ENCODE measurements at regions not wholly inside any gene's neighbourhood (a gene's known extent, or its start where the extent isn't known, plus 50 kb on each side); places are given as distances from the start of the nearest gene placed in this dataset.

- no peak overlapping the region for H3K4me3 ChIP-seq (ENCODE audit: low read length in 2 of 2)
- H3K36me3 ChIP-seq (replicated peaks in 1 of 2; ENCODE audit: control insufficient read depth in 2 of 2, insufficient read depth in 2 of 2, low read length in 2 of 2): no peaks in the 10 kb centered on the region
- H2BK12ac ChIP-seq (ENCODE audit: low read length): no peak overlapping the region
- H3K18ac ChIP-seq (ENCODE audit: low read length): no peak overlapping the region
- H3K4me2 ChIP-seq (ENCODE audit: insufficient read depth, low read length, poor library complexity, severe bottlenecking): no peak overlapping the region
- H2AFZ ChIP-seq (ENCODE audit: low read length): no peak overlapping the region
- no peak overlapping the region for H3K9ac ChIP-seq (ENCODE audit: low read depth, low read length, poor library complexity)
- WGBS, 2 donors (ENCODE audit: extremely low coverage in 2 of 2, insufficient read length in 2 of 2, insufficient replicate concordance in 1 of 2): no CpG with 5 or more reads among the region's 2 CpGs
- peaks cover 0 to 10% of the 10 kb centered on the region in 2 donors for H3K9me3 ChIP-seq (replicated peaks in 1 of 2; ENCODE audit: control insufficient read depth in 2 of 2, insufficient read depth in 1 of 2, low read depth in 1 of 2, low read length in 2 of 2)
- no peak overlapping the region for H2BK15ac ChIP-seq (ENCODE audit: low read length)
- DNase-seq (ENCODE audit: low spot score): no peak
- H3K27ac ChIP-seq (replicated peaks; ENCODE audit: low read length): no peak overlapping the region
- no peaks in the 10 kb centered on the region for H3K4me1 ChIP-seq (ENCODE audit: control insufficient read depth in 2 of 2, insufficient read depth in 1 of 2, low read depth in 1 of 2, low read length in 2 of 2)
- no peaks in the 10 kb centered on the region for H3K79me1 ChIP-seq (ENCODE audit: low read depth, low read length)
- H2AK5ac ChIP-seq (ENCODE audit: low read depth, low read length): no peak overlapping the region
- H3K4ac ChIP-seq (ENCODE audit: low read length): no peak overlapping the region
- no peaks in the 10 kb centered on the region for H3K27me3 ChIP-seq (ENCODE audit: control insufficient read depth in 3 of 3, insufficient read depth in 3 of 3, low read depth in 1 of 3, low read length in 3 of 3)
- no peak overlapping the region for H4K91ac ChIP-seq (ENCODE audit: low read depth, low read length, poor library complexity)
- no peak overlapping the region for H4K8ac ChIP-seq (ENCODE audit: low read depth, low read length)
- H3K14ac ChIP-seq (ENCODE audit: low read length): no peak overlapping the region
- H2BK5ac ChIP-seq (ENCODE audit: low read length): no peak overlapping the region
- H3K23ac ChIP-seq (ENCODE audit: low read depth, low read length, poor library complexity): no peak overlapping the region
- no peak overlapping the region for H2BK120ac ChIP-seq (ENCODE audit: low read depth, low read length)
Observed at GRCh38 chr1:199466961-199467360, 560.5 kb upstream of the NR5A2 start.

GRCh38 chr1:199472018-199472417, 555.5 kb upstream of the NR5A2 start:
- Histone ChIP-seq H2BK15ac (ENCODE audit: low read length) (no peak overlapping the region), H2BK12ac (ENCODE audit: low read length) (no peak overlapping the region), H3K18ac (ENCODE audit: low read length) (no peak overlapping the region), H3K4ac (ENCODE audit: low read length) (no peak overlapping the region), H3K27me3 (ENCODE audit: control insufficient read depth in 3 of 3, insufficient read depth in 3 of 3, low read depth in 1 of 3, low read length in 3 of 3) (no peaks in the 10 kb centered on the region), H3K27ac (replicated peaks; ENCODE audit: low read length) (no peak overlapping the region), H3K4me3 (ENCODE audit: low read length in 2 of 2) (no peak overlapping the region), H2BK5ac (ENCODE audit: low read length) (no peak overlapping the region), H3K36me3 (replicated peaks in 1 of 2; ENCODE audit: control insufficient read depth in 2 of 2, insufficient read depth in 2 of 2, low read length in 2 of 2) (no peaks in the 10 kb centered on the region), H3K14ac (ENCODE audit: low read length) (no peak overlapping the region), H3K4me1 (ENCODE audit: control insufficient read depth in 2 of 2, insufficient read depth in 1 of 2, low read depth in 1 of 2, low read length in 2 of 2) (no peaks in the 10 kb centered on the region), H3K23ac (ENCODE audit: low read depth, low read length, poor library complexity) (no peak overlapping the region), H2AFZ (ENCODE audit: low read length) (no peak overlapping the region), H3K79me1 (ENCODE audit: low read depth, low read length) (no peaks in the 10 kb centered on the region), H4K91ac (ENCODE audit: low read depth, low read length, poor library complexity) (no peak overlapping the region), H3K9ac (ENCODE audit: low read depth, low read length, poor library complexity) (no peak overlapping the region), H2AK5ac (ENCODE audit: low read depth, low read length) (no peak overlapping the region), H2BK120ac (ENCODE audit: low read depth, low read length) (no peak overlapping the region), H4K8ac (ENCODE audit: low read depth, low read length) (no peak overlapping the region), H3K9me3 (replicated peaks in 1 of 2; ENCODE audit: control insufficient read depth in 2 of 2, insufficient read depth in 1 of 2, low read depth in 1 of 2, low read length in 2 of 2) (no peaks in the 10 kb centered on the region), H3K4me2 (ENCODE audit: insufficient read depth, low read length, poor library complexity, severe bottlenecking) (no peak overlapping the region)
- DNase-seq (ENCODE audit: low spot score): no peak
- WGBS, 2 donors (ENCODE audit: extremely low coverage in 2 of 2, insufficient read length in 2 of 2, insufficient replicate concordance in 1 of 2): no CpG with 5 or more reads among the region's 2 CpGs

GRCh38 chr1:199472978-199473377, 554.5 kb upstream of the NR5A2 start:
- Histone ChIP-seq H4K8ac (ENCODE audit: low read depth, low read length) (no peak overlapping the region), H2BK15ac (ENCODE audit: low read length) (no peak overlapping the region), H3K9ac (ENCODE audit: low read depth, low read length, poor library complexity) (no peak overlapping the region), H3K27ac (replicated peaks; ENCODE audit: low read length) (no peak overlapping the region), H3K14ac (ENCODE audit: low read length) (no peak overlapping the region), H2AFZ (ENCODE audit: low read length) (no peak overlapping the region), H2BK12ac (ENCODE audit: low read length) (no peak overlapping the region), H2BK5ac (ENCODE audit: low read length) (no peak overlapping the region), H3K4me1 (ENCODE audit: control insufficient read depth in 2 of 2, insufficient read depth in 1 of 2, low read depth in 1 of 2, low read length in 2 of 2) (no peaks in the 10 kb centered on the region), H3K23ac (ENCODE audit: low read depth, low read length, poor library complexity) (no peak overlapping the region), H4K91ac (ENCODE audit: low read depth, low read length, poor library complexity) (no peak overlapping the region), H3K4me2 (ENCODE audit: insufficient read depth, low read length, poor library complexity, severe bottlenecking) (no peak overlapping the region), H3K18ac (ENCODE audit: low read length) (no peak overlapping the region), H2AK5ac (ENCODE audit: low read depth, low read length) (no peak overlapping the region), H3K4ac (ENCODE audit: low read length) (no peak overlapping the region), H3K79me1 (ENCODE audit: low read depth, low read length) (no peaks in the 10 kb centered on the region), H3K27me3 (ENCODE audit: control insufficient read depth in 3 of 3, insufficient read depth in 3 of 3, low read depth in 1 of 3, low read length in 3 of 3) (peaks cover 0 to 1% (median 0%) of the 10 kb centered on the region in 3 experiments), H2BK120ac (ENCODE audit: low read depth, low read length) (no peak overlapping the region), H3K4me3 (ENCODE audit: low read length in 2 of 2) (no peak overlapping the region), H3K9me3 (replicated peaks in 1 of 2; ENCODE audit: control insufficient read depth in 2 of 2, insufficient read depth in 1 of 2, low read depth in 1 of 2, low read length in 2 of 2) (no peaks in the 10 kb centered on the region), H3K36me3 (replicated peaks in 1 of 2; ENCODE audit: control insufficient read depth in 2 of 2, insufficient read depth in 2 of 2, low read length in 2 of 2) (no peaks in the 10 kb centered on the region)
- no peak for DNase-seq (ENCODE audit: low spot score)
- no CpG with 5 or more reads among the region's 6 CpGs for WGBS, 2 donors (ENCODE audit: extremely low coverage in 2 of 2, insufficient read length in 2 of 2, insufficient replicate concordance in 1 of 2)

- no peak for DNase-seq (ENCODE audit: low spot score)
- Histone ChIP-seq H3K27ac (replicated peaks; ENCODE audit: low read length) (no peak overlapping the region), H3K23ac (ENCODE audit: low read depth, low read length, poor library complexity) (no peak overlapping the region), H3K79me1 (ENCODE audit: low read depth, low read length) (no peaks in the 10 kb centered on the region), H2AFZ (ENCODE audit: low read length) (no peak overlapping the region), H3K4me2 (ENCODE audit: insufficient read depth, low read length, poor library complexity, severe bottlenecking) (no peak overlapping the region), H2AK5ac (ENCODE audit: low read depth, low read length) (no peak overlapping the region), H3K14ac (ENCODE audit: low read length) (no peak overlapping the region), H4K91ac (ENCODE audit: low read depth, low read length, poor library complexity) (no peak overlapping the region), H3K18ac (ENCODE audit: low read length) (no peak overlapping the region), H3K36me3 (replicated peaks in 1 of 2; ENCODE audit: control insufficient read depth in 2 of 2, insufficient read depth in 2 of 2, low read length in 2 of 2) (no peaks in the 10 kb centered on the region), H3K27me3 (ENCODE audit: control insufficient read depth in 3 of 3, insufficient read depth in 3 of 3, low read depth in 1 of 3, low read length in 3 of 3) (peaks cover 0 to 1% (median 0%) of the 10 kb centered on the region in 3 experiments), H4K8ac (ENCODE audit: low read depth, low read length) (no peak overlapping the region), H3K9me3 (replicated peaks in 1 of 2; ENCODE audit: control insufficient read depth in 2 of 2, insufficient read depth in 1 of 2, low read depth in 1 of 2, low read length in 2 of 2) (no peaks in the 10 kb centered on the region), H3K4me1 (ENCODE audit: control insufficient read depth in 2 of 2, insufficient read depth in 1 of 2, low read depth in 1 of 2, low read length in 2 of 2) (no peaks in the 10 kb centered on the region), H3K4me3 (ENCODE audit: low read length in 2 of 2) (no peak overlapping the region), H2BK5ac (ENCODE audit: low read length) (no peak overlapping the region), H3K9ac (ENCODE audit: low read depth, low read length, poor library complexity) (no peak overlapping the region), H2BK12ac (ENCODE audit: low read length) (no peak overlapping the region), H2BK15ac (ENCODE audit: low read length) (no peak overlapping the region), H3K4ac (ENCODE audit: low read length) (no peak overlapping the region), H2BK120ac (ENCODE audit: low read depth, low read length) (no peak overlapping the region)
- WGBS, 2 donors (ENCODE audit: extremely low coverage in 2 of 2, insufficient read length in 2 of 2, insufficient replicate concordance in 1 of 2): no CpG with 5 or more reads among the region's 2 CpGs
Observed at GRCh38 chr1:199474738-199475137, 552.8 kb upstream of the NR5A2 start.
